ENCODE measurements at regions not wholly inside any gene's neighbourhood (a gene's known extent, or its start where the extent isn't known, plus 50 kb on each side); places are given as distances from the start of the nearest gene placed in this dataset.

GRCh38 chr11:27563641-27564040 lies 57.1 kb upstream of the LIN7C start:
- H3K9me3 ChIP-seq (replicated peaks; ENCODE audit: control insufficient read depth, insufficient read depth, low read length): no peaks in the 10 kb centered on the region
- H2AFZ ChIP-seq (ENCODE audit: low read depth, low read length): no peak overlapping the region
- H3K27me3 ChIP-seq (ENCODE audit: control insufficient read depth in 2 of 2, insufficient read depth in 2 of 2, low read length in 2 of 2): no peaks in the 10 kb centered on the region
- ChIA-PET POLR2A (no interaction called here), CTCF (no interaction called here)
- intact Hi-C loops (cut with micrococcal nuclease) (no loop called here), dilution Hi-C loops (cut with MboI; ENCODE audit: extremely low pct_ligation_motif_present, low sequenced_read_pairs) (no loop called here)
- H3K4me2 ChIP-seq (ENCODE audit: insufficient read depth, low read length): no peak overlapping the region
- no peaks in the 10 kb centered on the region for H3K79me2 ChIP-seq (ENCODE audit: control insufficient read depth, insufficient read depth, low read length)
- H3K27ac ChIP-seq (ENCODE audit: insufficient read depth, low read depth, low read length): no peak overlapping the region
- no peaks in the 10 kb centered on the region for H3K9me1 ChIP-seq (replicated peaks; ENCODE audit: control insufficient read depth, extremely low read depth, insufficient read depth, low read length)
- H3K4me1 ChIP-seq (ENCODE audit: control insufficient read depth, extremely low read depth, insufficient read depth, low read length): peaks cover 3% of the 10 kb centered on the region
- H3K9ac ChIP-seq (replicated peaks; ENCODE audit: extremely low read depth, insufficient read depth, low read length): no peak overlapping the region
- TF ChIP-seq POLR2AphosphoS5 (IDR thresholded peaks at IDR 0.05; ENCODE audit: insufficient read depth, low read depth, low read length): no peak
- TF ChIP-seq, protein P1, sequence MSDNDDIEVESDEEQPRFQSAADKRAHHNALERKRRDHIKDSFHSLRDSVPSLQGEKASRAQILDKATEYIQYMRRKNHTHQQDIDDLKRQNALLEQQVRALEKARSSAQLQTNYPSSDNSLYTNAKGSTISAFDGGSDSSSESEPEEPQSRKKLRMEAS (IDR thresholded peaks at IDR 0.05; ENCODE audit: insufficient read depth, insufficient read length): no peak
- TF ChIP-seq FOS (IDR thresholded peaks at IDR 0.05; ENCODE audit: borderline replicate concordance, insufficient read depth, low read length): no peak
- no peak for DNase-seq (ENCODE audit: low read depth, low spot score)
- H4K20me1 ChIP-seq (replicated peaks; ENCODE audit: control insufficient read depth, extremely low read depth, insufficient read depth, low read length): no peaks in the 10 kb centered on the region
- H3K36me3 ChIP-seq (ENCODE audit: control insufficient read depth in 2 of 2, extremely low read depth in 1 of 2, insufficient read depth in 2 of 2, low read length in 2 of 2): no peaks in the 10 kb centered on the region
- H3K4me3 ChIP-seq (replicated peaks in 1 of 3; ENCODE audit: insufficient read depth in 1 of 3, low read depth in 1 of 3, low read length in 3 of 3): no peak overlapping the region
- no peak for FAIRE-seq
- no TSS peak for BruUV-seq (replicated peaks)

DNA sequence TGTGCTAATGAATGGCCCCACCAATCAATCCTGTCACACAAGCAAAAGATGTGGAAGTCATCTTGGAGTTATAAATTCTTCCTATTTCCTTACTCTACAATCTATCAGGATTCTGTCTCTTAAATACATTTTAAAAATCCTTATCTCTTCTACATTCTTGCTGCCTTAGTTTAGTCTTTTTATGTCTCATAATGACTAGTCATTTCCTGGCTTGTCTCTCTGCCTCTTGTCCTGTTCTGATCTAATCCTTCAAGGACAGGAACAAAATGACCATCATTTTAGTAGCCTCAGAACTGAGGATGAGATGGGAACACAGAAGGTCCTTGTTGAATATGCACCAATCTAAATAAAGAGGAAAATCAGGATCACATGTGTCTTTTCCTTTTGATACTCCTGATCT lies 56.6 kb upstream of the LIN7C start:
- peak; percentile 7 for DNase-seq (ENCODE audit: low read depth, low spot score)
- dilution Hi-C loops (cut with MboI; ENCODE audit: extremely low pct_ligation_motif_present, low sequenced_read_pairs): no loop called here

More for the DNA sequence above, 56.6 kb upstream of the LIN7C start:
- Histone ChIP-seq H3K36me3 (ENCODE audit: control insufficient read depth in 2 of 2, extremely low read depth in 1 of 2, insufficient read depth in 2 of 2, low read length in 2 of 2) (no peaks in the 10 kb centered on the region), H3K4me1 (ENCODE audit: control insufficient read depth, extremely low read depth, insufficient read depth, low read length) (peaks cover 3% of the 10 kb centered on the region), H3K4me2 (ENCODE audit: insufficient read depth, low read length) (no peak overlapping the region), H3K4me3 (replicated peaks in 1 of 3; ENCODE audit: insufficient read depth in 1 of 3, low read depth in 1 of 3, low read length in 3 of 3) (no peak overlapping the region), H3K9me1 (replicated peaks; ENCODE audit: control insufficient read depth, extremely low read depth, insufficient read depth, low read length) (no peaks in the 10 kb centered on the region), H4K20me1 (replicated peaks; ENCODE audit: control insufficient read depth, extremely low read depth, insufficient read depth, low read length) (no peaks in the 10 kb centered on the region), H3K79me2 (ENCODE audit: control insufficient read depth, insufficient read depth, low read length) (no peaks in the 10 kb centered on the region), H3K9ac (replicated peaks; ENCODE audit: extremely low read depth, insufficient read depth, low read length) (no peak overlapping the region), H3K27me3 (ENCODE audit: control insufficient read depth in 2 of 2, insufficient read depth in 2 of 2, low read length in 2 of 2) (no peaks in the 10 kb centered on the region), H2AFZ (ENCODE audit: low read depth, low read length) (no peak overlapping the region), H3K9me3 (replicated peaks; ENCODE audit: control insufficient read depth, insufficient read depth, low read length) (no peaks in the 10 kb centered on the region), H3K27ac (ENCODE audit: insufficient read depth, low read depth, low read length) (no peak overlapping the region)
- TF ChIP-seq POLR2A (IDR thresholded peaks at IDR 0.05; ENCODE audit: low read depth, low read length) (no peak), GATA2 (IDR thresholded peaks at IDR 0.05; ENCODE audit: insufficient read depth, insufficient read length, low read depth, low read length) (peak; percentile 67), EZH2 (IDR thresholded peaks at IDR 0.05; ENCODE audit: borderline replicate concordance, low read depth, low read length, severe bottlenecking) (no peak), MYC (IDR thresholded peaks at IDR 0.05; ENCODE audit: low read depth, low read length) (no peak), POLR2AphosphoS5 (IDR thresholded peaks at IDR 0.05; ENCODE audit: insufficient read depth, low read depth, low read length) (no peak), FOS (IDR thresholded peaks at IDR 0.05; ENCODE audit: borderline replicate concordance, insufficient read depth, low read length) (peak; percentile 58), JUN (IDR thresholded peaks at IDR 0.05; ENCODE audit: borderline replicate concordance, insufficient read depth, insufficient read length, low read depth) (no peak)
- TF ChIP-seq, protein P1 (IDR thresholded peaks at IDR 0.05; ENCODE audit: insufficient read depth, insufficient read length): no peak
- TF ChIP-seq, protein P2, sequence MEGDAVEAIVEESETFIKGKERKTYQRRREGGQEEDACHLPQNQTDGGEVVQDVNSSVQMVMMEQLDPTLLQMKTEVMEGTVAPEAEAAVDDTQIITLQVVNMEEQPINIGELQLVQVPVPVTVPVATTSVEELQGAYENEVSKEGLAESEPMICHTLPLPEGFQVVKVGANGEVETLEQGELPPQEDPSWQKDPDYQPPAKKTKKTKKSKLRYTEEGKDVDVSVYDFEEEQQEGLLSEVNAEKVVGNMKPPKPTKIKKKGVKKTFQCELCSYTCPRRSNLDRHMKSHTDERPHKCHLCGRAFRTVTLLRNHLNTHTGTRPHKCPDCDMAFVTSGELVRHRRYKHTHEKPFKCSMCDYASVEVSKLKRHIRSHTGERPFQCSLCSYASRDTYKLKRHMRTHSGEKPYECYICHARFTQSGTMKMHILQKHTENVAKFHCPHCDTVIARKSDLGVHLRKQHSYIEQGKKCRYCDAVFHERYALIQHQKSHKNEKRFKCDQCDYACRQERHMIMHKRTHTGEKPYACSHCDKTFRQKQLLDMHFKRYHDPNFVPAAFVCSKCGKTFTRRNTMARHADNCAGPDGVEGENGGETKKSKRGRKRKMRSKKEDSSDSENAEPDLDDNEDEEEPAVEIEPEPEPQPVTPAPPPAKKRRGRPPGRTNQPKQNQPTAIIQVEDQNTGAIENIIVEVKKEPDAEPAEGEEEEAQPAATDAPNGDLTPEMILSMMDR (IDR thresholded peaks at IDR 0.05; ENCODE audit: extremely low read depth in 1 of 2, insufficient read depth in 1 of 2, low read depth in 1 of 2, low read length in 2 of 2): no peak
- ChIA-PET POLR2A (no interaction called here), CTCF (no interaction called here)
- intact Hi-C loops (cut with micrococcal nuclease): no loop called here
- no TSS peak for BruUV-seq (replicated peaks)
- FAIRE-seq: no peak

Data from endothelial cell of umbilical vein (primary cell).